GM12801 (cell line): ENCODE measurements at regions not wholly inside any gene's neighbourhood (a gene's known extent, or its start where the extent isn't known, plus 50 kb on each side); places are given as distances from the start of the nearest gene placed in this dataset.

ENCODE experiments used
- TF ChIP-seq, protein P1 (sequence below): IDR thresholded peaks from one replicate; pipeline ENCODE4 v1.5.1; 2011; ENCODE audit warnings: control low read depth; ENCODE audit not compliant: insufficient read length; ENCODE audit errors: extremely low read depth

DNA sequence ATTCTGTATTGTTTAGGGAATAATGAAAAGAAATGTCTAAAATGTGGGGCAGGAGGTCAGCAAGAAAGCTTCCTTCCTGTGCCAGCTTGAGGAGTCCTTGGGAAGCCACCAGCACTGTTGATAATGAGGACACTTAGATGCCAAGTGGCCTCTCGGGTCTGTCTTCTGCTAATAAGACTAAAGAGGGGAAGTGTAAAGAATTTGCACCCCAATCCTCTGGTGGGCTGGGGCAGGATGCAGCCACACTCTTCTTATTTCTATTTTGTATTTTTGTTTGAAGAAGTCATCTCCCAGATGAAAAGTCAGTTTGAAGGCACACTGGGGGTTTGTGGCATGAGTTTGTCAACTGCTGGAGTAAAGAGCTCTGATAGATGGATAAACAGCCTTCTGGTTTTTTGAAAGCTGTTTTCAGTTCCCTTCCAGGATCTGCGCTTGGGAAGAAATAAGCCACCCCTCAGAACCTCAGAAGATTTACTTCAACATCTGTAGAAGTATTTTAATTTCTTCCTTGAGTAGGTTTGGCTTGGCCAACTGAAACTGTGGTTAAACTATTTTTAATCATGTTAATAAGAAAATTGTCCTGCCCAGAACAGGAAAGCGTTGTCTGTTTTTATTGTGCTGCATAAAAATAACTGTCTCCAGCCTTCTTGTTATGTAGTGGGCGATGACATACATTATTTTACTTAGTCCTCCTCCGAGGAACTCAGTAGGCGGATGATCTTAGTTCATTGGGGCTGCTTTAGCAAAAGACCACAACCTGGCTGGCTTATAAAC lies 128.8 kb upstream of the GPR26 start:
- TF ChIP-seq, protein P1, sequence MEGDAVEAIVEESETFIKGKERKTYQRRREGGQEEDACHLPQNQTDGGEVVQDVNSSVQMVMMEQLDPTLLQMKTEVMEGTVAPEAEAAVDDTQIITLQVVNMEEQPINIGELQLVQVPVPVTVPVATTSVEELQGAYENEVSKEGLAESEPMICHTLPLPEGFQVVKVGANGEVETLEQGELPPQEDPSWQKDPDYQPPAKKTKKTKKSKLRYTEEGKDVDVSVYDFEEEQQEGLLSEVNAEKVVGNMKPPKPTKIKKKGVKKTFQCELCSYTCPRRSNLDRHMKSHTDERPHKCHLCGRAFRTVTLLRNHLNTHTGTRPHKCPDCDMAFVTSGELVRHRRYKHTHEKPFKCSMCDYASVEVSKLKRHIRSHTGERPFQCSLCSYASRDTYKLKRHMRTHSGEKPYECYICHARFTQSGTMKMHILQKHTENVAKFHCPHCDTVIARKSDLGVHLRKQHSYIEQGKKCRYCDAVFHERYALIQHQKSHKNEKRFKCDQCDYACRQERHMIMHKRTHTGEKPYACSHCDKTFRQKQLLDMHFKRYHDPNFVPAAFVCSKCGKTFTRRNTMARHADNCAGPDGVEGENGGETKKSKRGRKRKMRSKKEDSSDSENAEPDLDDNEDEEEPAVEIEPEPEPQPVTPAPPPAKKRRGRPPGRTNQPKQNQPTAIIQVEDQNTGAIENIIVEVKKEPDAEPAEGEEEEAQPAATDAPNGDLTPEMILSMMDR = no peak

DNA sequence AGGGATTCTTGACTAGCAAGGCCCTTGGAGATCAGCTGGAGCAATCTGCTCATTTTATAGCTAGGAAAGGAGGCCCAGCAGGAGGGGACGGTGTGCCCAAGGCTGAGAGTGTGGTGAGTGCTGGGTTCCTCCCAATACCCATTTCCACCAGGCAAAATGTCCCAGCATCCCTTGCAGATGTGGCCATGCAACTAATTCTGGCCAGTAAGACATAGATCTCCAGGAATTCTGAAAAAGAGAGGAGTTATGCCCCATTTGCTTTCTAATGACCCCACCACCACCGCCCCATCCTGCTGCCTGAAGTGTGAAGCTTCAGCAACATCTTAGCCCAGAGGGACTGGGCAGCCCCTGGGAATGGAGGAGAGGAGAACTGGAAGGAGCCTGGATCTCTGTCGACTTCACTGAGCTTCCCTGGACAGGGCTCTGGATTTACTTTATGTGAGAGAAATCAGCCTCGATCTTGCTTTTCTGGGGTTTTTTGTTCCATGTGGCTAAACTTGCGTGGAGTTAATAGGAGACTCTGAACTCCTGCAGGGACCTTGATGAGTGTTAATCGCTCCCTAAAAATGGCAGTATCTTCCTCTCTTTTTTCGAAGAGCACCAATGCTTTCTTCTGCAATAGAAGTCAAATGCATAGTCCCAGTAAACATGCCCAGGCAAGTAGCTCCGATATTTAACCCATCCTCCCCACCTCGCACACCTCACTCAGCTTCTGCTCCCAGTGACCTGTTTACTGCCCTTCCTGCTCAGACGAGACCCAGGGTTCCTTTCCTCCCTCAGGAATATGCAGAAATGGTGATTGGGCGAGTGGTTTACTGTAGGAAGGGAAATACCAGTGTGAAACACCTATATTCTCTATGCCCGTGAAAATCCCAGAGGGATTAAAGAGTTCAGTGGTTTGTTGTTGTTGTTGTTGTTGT lies 127.5 kb upstream of the GPR26 start:
- TF ChIP-seq, protein P1 = no peak

DNA sequence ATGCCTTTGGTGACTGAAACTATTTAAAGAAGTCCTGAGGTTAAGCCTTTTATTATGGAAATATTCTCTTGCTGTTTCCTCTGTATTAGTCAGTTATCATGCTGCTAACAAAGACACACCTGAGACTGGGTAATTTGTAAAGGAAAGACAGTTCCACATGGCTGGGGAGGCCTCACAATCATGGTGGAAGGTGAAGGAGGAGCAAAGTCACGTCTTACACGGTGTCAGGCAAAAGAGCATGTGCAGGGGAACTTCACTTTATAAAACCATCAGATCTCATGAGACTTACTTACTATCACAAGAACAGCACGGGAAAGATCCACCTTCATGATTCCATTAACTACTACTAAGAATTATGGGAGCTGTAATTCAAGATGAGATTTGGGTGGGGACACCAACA lies 121.2 kb upstream of the GPR26 start:
- TF ChIP-seq, protein P1 = no peak

DNA sequence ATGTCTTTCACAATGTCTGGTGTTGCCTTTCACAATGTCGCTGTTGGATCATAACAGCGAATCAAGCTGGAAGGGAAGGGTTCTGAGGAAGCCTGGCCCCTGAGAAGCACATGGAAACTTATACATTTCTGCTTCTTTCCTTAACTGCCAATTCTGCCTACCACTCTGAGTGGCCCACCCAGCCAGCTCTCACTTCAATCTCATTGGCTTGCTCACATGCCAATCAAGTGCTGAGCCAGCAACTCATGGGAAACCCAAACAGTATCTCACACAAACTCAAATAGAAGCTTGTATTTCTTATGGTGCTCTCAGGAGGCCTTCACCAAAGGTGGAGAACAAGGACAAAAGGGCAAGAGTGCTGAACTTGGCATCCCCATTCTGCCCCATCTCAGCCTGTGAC lies 117.4 kb upstream of the GPR26 start:
- TF ChIP-seq, protein P1 = no peak

DNA sequence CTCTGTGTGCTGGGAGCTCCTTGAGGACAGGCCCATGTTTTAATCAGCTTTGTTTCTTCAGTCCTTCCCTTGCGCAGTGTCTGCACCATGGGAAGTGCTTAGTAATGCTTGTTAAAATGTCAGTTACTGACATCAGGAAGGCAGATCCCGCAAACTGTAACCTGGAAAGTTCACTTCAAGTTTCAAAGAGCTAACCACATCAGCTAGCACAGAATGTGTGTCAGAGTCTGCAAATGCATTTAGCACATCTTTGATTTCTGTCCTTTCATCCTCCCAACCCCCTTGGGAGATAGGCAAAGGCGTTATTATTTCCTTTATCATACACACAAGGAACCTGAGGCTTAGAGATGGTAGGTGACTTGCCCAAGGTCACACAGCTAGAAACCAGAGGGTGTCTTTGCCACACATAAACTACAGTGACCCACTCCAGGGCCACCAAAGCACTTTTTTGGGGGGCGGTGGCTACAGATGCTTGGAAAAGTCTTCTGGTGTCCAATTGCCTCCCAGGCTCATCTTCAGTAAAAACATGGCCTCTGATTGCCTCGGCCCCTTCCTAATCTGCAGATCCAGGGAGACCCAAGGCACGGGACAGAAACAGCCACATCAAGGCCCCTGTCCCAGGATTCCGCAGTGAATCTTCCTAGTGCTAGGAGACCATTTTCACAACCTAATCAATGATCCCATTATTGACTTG lies 116.2 kb upstream of the GPR26 start:
- TF ChIP-seq, protein P1 = no peak

DNA sequence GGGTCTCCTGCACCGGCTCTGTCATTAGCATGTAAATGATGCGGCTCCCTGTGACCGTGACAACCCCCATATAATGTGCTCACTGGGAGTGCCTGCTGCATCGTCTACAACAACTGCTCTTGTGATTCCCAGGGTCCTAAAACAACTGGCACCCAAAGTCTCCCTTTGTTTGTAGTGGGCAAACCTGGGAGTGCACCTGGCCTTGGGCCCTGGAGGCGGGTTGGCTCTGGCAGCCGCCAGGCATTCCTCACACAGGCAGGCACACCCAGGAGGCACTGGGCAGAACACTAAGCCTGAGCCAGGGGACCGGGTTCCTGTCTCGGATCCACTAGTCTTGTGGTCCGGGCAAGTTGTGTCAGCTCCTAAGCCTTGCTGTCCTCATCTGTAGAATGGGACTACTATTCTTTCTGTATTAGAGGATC lies 115.5 kb upstream of the GPR26 start:
- TF ChIP-seq, protein P1 = no peak

DNA sequence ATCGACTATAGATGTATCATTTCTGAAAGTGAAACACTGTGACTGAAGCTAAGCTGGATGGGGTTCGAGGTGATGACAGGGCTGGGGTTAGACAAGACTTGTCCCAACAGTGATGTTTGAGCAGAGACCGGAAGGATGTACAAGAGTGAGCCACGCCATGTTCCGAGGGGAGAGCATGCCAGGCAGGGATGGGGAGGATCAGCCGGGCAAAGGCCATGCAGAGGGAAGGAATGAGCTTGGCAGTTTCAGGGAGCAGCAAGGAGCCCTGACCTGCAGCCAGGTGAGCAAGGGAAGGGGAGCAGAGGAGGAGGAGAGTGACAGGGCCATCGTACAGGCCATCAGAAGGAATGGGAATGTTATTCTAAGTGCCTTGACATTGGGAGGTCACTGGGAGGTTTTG lies 114.9 kb upstream of the GPR26 start:
- TF ChIP-seq, protein P1 = no peak
